Muscle of leg (tissue), 3 donors: ENCODE measurements at regions not wholly inside any gene's neighbourhood (a gene's known extent, or its start where the extent isn't known, plus 50 kb on each side); places are given as distances from the start of the nearest gene placed in this dataset.

Experiments used
- DNase-seq: peaks from one replicate; pipeline ENCODE4 v3.0.0; 2013
- H3K27ac ChIP-seq: one replicate; pipeline ENCODE4 v1.5.1; 2013; ENCODE audit warnings: mild to moderate bottlenecking, low read length, control low read depth
- H3K27me3 ChIP-seq: one replicate; pipeline ENCODE4 v1.6.1; 2013; ENCODE audit warnings: low read length; ENCODE audit not compliant: control insufficient read depth, insufficient read depth
- H3K36me3 ChIP-seq: one replicate; pipeline ENCODE4 v1.6.1; 2013; ENCODE audit warnings: low read length; ENCODE audit not compliant: control insufficient read depth, insufficient read depth
- H3K4me1 ChIP-seq: one replicate; pipeline ENCODE4 v1.6.1; 2013; ENCODE audit warnings: low read length; ENCODE audit not compliant: control insufficient read depth, insufficient read depth
- H3K4me3 ChIP-seq: one replicate; pipeline ENCODE4 v1.5.1; 2013; ENCODE audit warnings: low read length, control low read depth
- H3K9me3 ChIP-seq: replicated peaks from 2 replicates; pipeline ENCODE4 v1.6.1; 2013; ENCODE audit warnings: low read depth, low read length; ENCODE audit not compliant: control insufficient read depth
- WGBS: methylation state at CpG from one replicate; pipeline ENCODE4 v1.1.5; 2013; ENCODE audit warnings: missing lambda C conversion rate; ENCODE audit not compliant: insufficient coverage; 5-methylcytosine and 5-hydroxymethylcytosine counted together

- no peaks in the 10 kb centered on the region for H3K9me3 ChIP-seq
- DNase-seq, result no peak
- H3K27me3 ChIP-seq, result no peaks in the 10 kb centered on the region
- H3K4me3 ChIP-seq, result no peak overlapping the region
- no peaks in the 10 kb centered on the region for H3K4me1 ChIP-seq
- no peak overlapping the region for H3K27ac ChIP-seq
- WGBS, result no CpG with 5 or more reads among the region's 2 CpGs
- H3K36me3 ChIP-seq, result peaks cover 2% of the 10 kb centered on the region
Observed at GRCh38 chr6:144742779-144743178, 457.6 kb downstream of the UTRN start.

- Histone ChIP-seq H3K4me1 (no peaks in the 10 kb centered on the region), H3K36me3 (peaks cover 7% of the 10 kb centered on the region), H3K4me3 (no peak overlapping the region), H3K9me3 (no peaks in the 10 kb centered on the region), H3K27ac (no peak overlapping the region), H3K27me3 (no peaks in the 10 kb centered on the region)
- DNase-seq, result no peak
- WGBS, result 80% methylated on average over 1 of the region's 3 CpGs
Observed at GRCh38 chr6:144744720-144745119, 459.6 kb downstream of the UTRN start.

- H3K4me1 ChIP-seq, result no peaks in the 10 kb centered on the region
- no peaks in the 10 kb centered on the region for H3K9me3 ChIP-seq
- no peaks in the 10 kb centered on the region for H3K27me3 ChIP-seq
- no CpG with 5 or more reads among the region's 3 CpGs for WGBS
- peaks cover 7% of the 10 kb centered on the region for H3K36me3 ChIP-seq
- no peak overlapping the region for H3K27ac ChIP-seq
- no peak for DNase-seq
- no peak overlapping the region for H3K4me3 ChIP-seq
Observed at GRCh38 chr6:144745439-144745838, 460.3 kb downstream of the UTRN start.

GRCh38 chr6:144746902-144747469, 461.9 kb downstream of the UTRN start:
- Histone ChIP-seq H3K27me3 (no peaks in the 10 kb centered on the region), H3K36me3 (peaks cover 12% of the 10 kb centered on the region), H3K9me3 (no peaks in the 10 kb centered on the region), H3K27ac (no peak overlapping the region), H3K4me1 (no peaks in the 10 kb centered on the region), H3K4me3 (no peak overlapping the region)
- DNase-seq, result no peak
- WGBS, result no CpG with 5 or more reads among the region's 1 CpG

GRCh38 chr6:144749263-144749662, 464.1 kb downstream of the UTRN start:
- no peaks in the 10 kb centered on the region for H3K9me3 ChIP-seq
- no CpG with 5 or more reads among the region's 3 CpGs for WGBS
- no peak overlapping the region for H3K27ac ChIP-seq
- no peaks in the 10 kb centered on the region for H3K4me1 ChIP-seq
- DNase-seq, result no peak
- peaks cover 12% of the 10 kb centered on the region for H3K36me3 ChIP-seq
- H3K27me3 ChIP-seq, result no peaks in the 10 kb centered on the region
- no peak overlapping the region for H3K4me3 ChIP-seq

GRCh38 chr6:144753023-144753705, 468.0 kb downstream of the UTRN start:
- peak; percentile 24 for DNase-seq
- Histone ChIP-seq H3K4me1 (no peaks in the 10 kb centered on the region), H3K27ac (no peak overlapping the region), H3K9me3 (no peaks in the 10 kb centered on the region), H3K27me3 (no peaks in the 10 kb centered on the region), H3K36me3 (peaks cover 10% of the 10 kb centered on the region), H3K4me3 (no peak overlapping the region)
- no CpG with 5 or more reads among the region's 2 CpGs for WGBS

GRCh38 chr6:144756469-144756868, 471.3 kb downstream of the UTRN start:
- Histone ChIP-seq H3K9me3 (no peaks in the 10 kb centered on the region), H3K4me1 (no peaks in the 10 kb centered on the region), H3K4me3 (no peak overlapping the region), H3K27me3 (no peaks in the 10 kb centered on the region), H3K36me3 (peaks cover 4% of the 10 kb centered on the region), H3K27ac (no peak overlapping the region)
- no peak for DNase-seq
- no CpG with 5 or more reads among the region's 2 CpGs for WGBS

GRCh38 chr6:144757299-144757698, 472.2 kb downstream of the UTRN start:
- H3K27me3 ChIP-seq, result no peaks in the 10 kb centered on the region
- H3K27ac ChIP-seq, result no peak overlapping the region
- no peaks in the 10 kb centered on the region for H3K9me3 ChIP-seq
- H3K4me3 ChIP-seq, result no peak overlapping the region
- no peaks in the 10 kb centered on the region for H3K36me3 ChIP-seq
- no peaks in the 10 kb centered on the region for H3K4me1 ChIP-seq
- DNase-seq, result no peak
- no CpG with 5 or more reads among the region's 3 CpGs for WGBS

- Histone ChIP-seq H3K4me3 (no peak overlapping the region), H3K27ac (no peak overlapping the region), H3K4me1 (no peaks in the 10 kb centered on the region), H3K9me3 (no peaks in the 10 kb centered on the region), H3K36me3 (no peaks in the 10 kb centered on the region), H3K27me3 (no peaks in the 10 kb centered on the region)
- no CpG with 5 or more reads among the region's 3 CpGs for WGBS
- DNase-seq, result peak; percentile 52
Observed at GRCh38 chr6:144757730-144758129, 472.6 kb downstream of the UTRN start.

GRCh38 chr6:144758602-144759001, 473.5 kb downstream of the UTRN start:
- H3K4me3 ChIP-seq, result no peak overlapping the region
- no peaks in the 10 kb centered on the region for H3K27me3 ChIP-seq
- no peaks in the 10 kb centered on the region for H3K4me1 ChIP-seq
- H3K36me3 ChIP-seq, result no peaks in the 10 kb centered on the region
- no peak for DNase-seq
- WGBS, result no CpG with 5 or more reads among the region's 3 CpGs
- no peaks in the 10 kb centered on the region for H3K9me3 ChIP-seq
- no peak overlapping the region for H3K27ac ChIP-seq
